OCI-LY7 (cell line): ENCODE measurements at regions not wholly inside any gene's neighbourhood (a gene's known extent, or its start where the extent isn't known, plus 50 kb on each side); places are given as distances from the start of the nearest gene placed in this dataset.

Experiments
- BruUV-seq: library from RNA; stranded (reverse); fragments of 400-500 nt; replicated peaks from 2 replicates; lab custom pipeline; 2021; lab: Mats Ljungman, UMichigan
- CTCF ChIA-PET: fragments of 300-600 bp; sonication (Branson Sonifier 250); formaldehyde crosslinking; loops from one replicate; lab custom pipeline; 2022; ENCODE audit warnings: antibody characterized with exemption; ENCODE audit not compliant: unreplicated experiment; lab: Charles Lee
- POLR2A ChIA-PET: fragments of 300-600 bp; sonication (Branson Sonifier 250); formaldehyde crosslinking; loops from one replicate; lab custom pipeline; 2022; ENCODE audit warnings: antibody characterized with exemption; lab: Charles Lee
- DNase-seq: peaks from one replicate; pipeline ENCODE4 v3.0.0-alpha.2; 2015; ENCODE audit warnings: low spot score
- H2AFZ ChIP-seq: fragments of 200-600 bp; sonication (generic), shearing (Covaris generic); 2 replicates; pipeline ENCODE4 v1.6.1; 2014; ENCODE audit warnings: mild to moderate bottlenecking, antibody characterized with exemption, low read length, moderate library complexity
- H3K27ac ChIP-seq: fragments of 200-600 bp; sonication (generic); 2 replicates; pipeline ENCODE4 v1.5.1; 2014; ENCODE audit warnings: mixed run types, low read depth, mild to moderate bottlenecking, moderate library complexity, low read length, inconsistent platforms; ENCODE audit not compliant: poor library complexity, severe bottlenecking
- H3K36me3 ChIP-seq: fragments of 200-600 bp; sonication (generic); 2 replicates; pipeline ENCODE4 v1.6.1; 2014; ENCODE audit warnings: mild to moderate bottlenecking, antibody characterized with exemption, low read length, moderate library complexity, mixed read lengths; ENCODE audit not compliant: insufficient read depth
- H3K4me1 ChIP-seq: fragments of 200-600 bp; sonication (generic); 2 replicates; pipeline ENCODE4 v1.5.1; 2014; ENCODE audit warnings: mild to moderate bottlenecking, low read length; ENCODE audit not compliant: insufficient read depth, poor library complexity, severe bottlenecking
- H3K4me2 ChIP-seq: fragments of 200-600 bp; sonication (generic); 2 replicates; pipeline ENCODE4 v1.6.1; 2014; ENCODE audit warnings: mild to moderate bottlenecking, low read length
- H3K4me3 ChIP-seq: fragments of 200-600 bp; sonication (generic); 2 replicates; pipeline ENCODE4 v1.5.1; 2014; ENCODE audit warnings: mild to moderate bottlenecking, low read depth, low read length; ENCODE audit not compliant: poor library complexity, severe bottlenecking
- H3K79me2 ChIP-seq: fragments of 200-600 bp; sonication (generic); 2 replicates; pipeline ENCODE4 v1.6.1; 2016; ENCODE audit warnings: low read depth, mild to moderate bottlenecking, low read length, moderate library complexity, mixed read lengths; ENCODE audit not compliant: insufficient read depth
- H3K9me2 ChIP-seq: fragments of 200-600 bp; sonication (generic); 2 replicates; pipeline ENCODE4 v1.6.1; 2016; ENCODE audit warnings: mild to moderate bottlenecking, low read length, mixed read lengths; ENCODE audit not compliant: insufficient read depth
- H3K9me3 ChIP-seq: fragments of 200-600 bp; sonication (generic); 2 replicates; pipeline ENCODE4 v1.6.1; 2014; ENCODE audit warnings: mild to moderate bottlenecking, mixed run types, low read length, mixed read lengths
- H4K20me1 ChIP-seq: fragments of 200-600 bp; sonication (generic); 2 replicates; pipeline ENCODE4 v1.6.1; 2014; ENCODE audit warnings: mild to moderate bottlenecking, antibody characterized with exemption, low read length, moderate library complexity, mixed read lengths; ENCODE audit not compliant: insufficient read depth
- CTCF ChIP-seq: fragments of 200-600 bp; sonication (generic); conservative IDR thresholded peaks from 2 replicates; pipeline ENCODE4 v1.5.1; 2014; ENCODE audit warnings: mild to moderate bottlenecking, antibody characterized with exemption, low read length, moderate library complexity, mixed read lengths
- EZH2phosphoT487 ChIP-seq: fragments of 200-600 bp; sonication (generic); IDR thresholded peaks from 2 replicates; pipeline ENCODE4 v1.6.1; 2018; ENCODE audit warnings: low read depth, borderline replicate concordance, mild to moderate bottlenecking, mixed run types, antibody characterized with exemption, low read length, moderate library complexity, mixed read lengths
- intact Hi-C: fragments of 100-400 bp; cut with micrococcal nuclease; formaldehyde crosslinking; loops from one replicate; pipeline ENCODE4 v1.10.0; 2022; ENCODE audit not compliant: unreplicated experiment

GRCh38 chr15:81524496-81524895 is 150.5 kb upstream of the TMC3 start:
- TF ChIP-seq CTCF = no peak
- TF ChIP-seq EZH2phosphoT487 = no peak
- Histone ChIP-seq H2AFZ (no peak overlapping the region), H3K36me3 (no peaks in the 10 kb centered on the region), H4K20me1 (no peaks in the 10 kb centered on the region), H3K79me2 (no peaks in the 10 kb centered on the region), H3K9me3 (no peaks in the 10 kb centered on the region), H3K27ac (no peak overlapping the region), H3K4me1 (no peaks in the 10 kb centered on the region), H3K4me2 (no peak overlapping the region), H3K4me3 (no peak overlapping the region), H3K9me2 (no peaks in the 10 kb centered on the region)
- intact Hi-C loops = no loop called here
- ChIA-PET POLR2A (no interaction called here), CTCF (no interaction called here)
- DNase-seq = no peak
- no TSS peak for BruUV-seq

- TF ChIP-seq EZH2phosphoT487 (no peak), CTCF (no peak)
- Histone ChIP-seq H4K20me1 (no peaks in the 10 kb centered on the region), H2AFZ (no peak overlapping the region), H3K27ac (no peak overlapping the region), H3K36me3 (no peaks in the 10 kb centered on the region), H3K79me2 (no peaks in the 10 kb centered on the region), H3K4me1 (no peaks in the 10 kb centered on the region), H3K9me2 (no peaks in the 10 kb centered on the region), H3K9me3 (no peaks in the 10 kb centered on the region), H3K4me3 (no peak overlapping the region), H3K4me2 (no peak overlapping the region)
- POLR2A ChIA-PET = no interaction called here
- DNase-seq = no peak
- CTCF ChIA-PET = no interaction called here
- intact Hi-C loops = no loop called here
- BruUV-seq = no TSS peak
These were observed 149.9 kb upstream of the TMC3 start for GRCh38 chr15:81523867-81524266.

GRCh38 chr15:81520480-81520879 is 146.5 kb upstream of the TMC3 start:
- H3K79me2 ChIP-seq = no peaks in the 10 kb centered on the region
- ChIA-PET CTCF (no interaction called here), POLR2A (no interaction called here)
- no peak for DNase-seq
- H4K20me1 ChIP-seq = no peaks in the 10 kb centered on the region
- no peaks in the 10 kb centered on the region for H3K9me3 ChIP-seq
- H3K36me3 ChIP-seq = no peaks in the 10 kb centered on the region
- no peaks in the 10 kb centered on the region for H3K4me1 ChIP-seq
- no peak overlapping the region for H2AFZ ChIP-seq
- intact Hi-C loops = no loop called here
- H3K4me2 ChIP-seq = no peak overlapping the region
- no peaks in the 10 kb centered on the region for H3K9me2 ChIP-seq
- H3K27ac ChIP-seq = no peak overlapping the region
- TF ChIP-seq EZH2phosphoT487 (no peak), CTCF (no peak)
- no TSS peak for BruUV-seq
- no peak overlapping the region for H3K4me3 ChIP-seq
